RCC 7860 (cell line): ENCODE measurements at regions not wholly inside any gene's neighbourhood (a gene's known extent, or its start where the extent isn't known, plus 50 kb on each side); places are given as distances from the start of the nearest gene placed in this dataset.
A peak's percentile ranks its signal among the peaks of the same experiment; 100 is the strongest.

ENCODE experiments used
- DNase-seq: peaks from one replicate; pipeline ENCODE4 v3.0.0-alpha.2; 2015; ENCODE audit warnings: low spot score
- FAIRE-seq: peaks from 2 replicates; lab custom pipeline; 2012; peaks lifted over from hg19 to GRCh38; lab: Jason Lieb, UNC

GRCh38 chr14:48936849-48937248, 649.3 kb downstream of the RPS29 start:
- FAIRE-seq: no peak

GRCh38 chr14:48936362-48936761, 649.8 kb downstream of the RPS29 start:
- DNase-seq (peak; percentile 10), FAIRE-seq (no peak)

More at GRCh38 chr14:48936849-48937248, 649.3 kb downstream of the RPS29 start:
- DNase-seq: no peak

- FAIRE-seq (no peak), DNase-seq (no peak)
Observed at GRCh38 chr14:48925184-48925583, 661.0 kb downstream of the RPS29 start.

- DNase-seq (peak; percentile 38), FAIRE-seq (no peak)
Observed at GRCh38 chr14:48914921-48915320, 671.3 kb downstream of the RPS29 start.

GRCh38 chr14:48914382-48914781, 671.8 kb downstream of the RPS29 start:
- DNase-seq (peak; percentile 31), FAIRE-seq (no peak)

- DNase-seq (no peak), FAIRE-seq (no peak)
Observed at GRCh38 chr14:48900565-48900964, 685.6 kb downstream of the RPS29 start.

GRCh38 chr14:48890333-48890732, 695.8 kb downstream of the RPS29 start:
- FAIRE-seq (no peak), DNase-seq (no peak)

GRCh38 chr14:48876806-48877340, 709.3 kb downstream of the RPS29 start:
- no peak for DNase-seq
- no peak for FAIRE-seq

- FAIRE-seq: no peak
- DNase-seq: no peak
Observed at GRCh38 chr14:48874711-48875110, 711.5 kb downstream of the RPS29 start.

GRCh38 chr14:48857366-48857765, 728.8 kb downstream of the RPS29 start:
- no peak for FAIRE-seq
- DNase-seq: no peak

GRCh38 chr14:48853159-48853558, 733.0 kb downstream of the RPS29 start:
- FAIRE-seq: no peak
- no peak for DNase-seq

GRCh38 chr14:48849741-48850322, 736.3 kb downstream of the RPS29 start:
- no peak for DNase-seq
- no peak for FAIRE-seq

GRCh38 chr14:48842785-48843184, 743.4 kb downstream of the RPS29 start:
- FAIRE-seq (no peak), DNase-seq (no peak)

GRCh38 chr14:48826058-48826457, 760.1 kb downstream of the RPS29 start:
- DNase-seq (no peak), FAIRE-seq (no peak)

GRCh38 chr14:48814562-48814961, 771.6 kb downstream of the RPS29 start:
- DNase-seq (no peak), FAIRE-seq (no peak)

GRCh38 chr14:48805315-48805714, 780.9 kb downstream of the RPS29 start:
- FAIRE-seq (no peak), DNase-seq (no peak)

GRCh38 chr14:48792376-48793024, 793.7 kb downstream of the RPS29 start:
- FAIRE-seq: no peak
- DNase-seq: peak; percentile 28

- no peak for FAIRE-seq
- no peak for DNase-seq
Observed at GRCh38 chr14:48788771-48789170, 797.4 kb downstream of the RPS29 start.

- no peak for FAIRE-seq
Observed at GRCh38 chr14:48786498-48786897, 799.7 kb downstream of the RPS29 start.

GRCh38 chr14:48771717-48772116, 814.5 kb downstream of the RPS29 start:
- DNase-seq (no peak), FAIRE-seq (no peak)

More at GRCh38 chr14:48786498-48786897, 799.7 kb downstream of the RPS29 start:
- DNase-seq: no peak

- FAIRE-seq: no peak
- no peak for DNase-seq
Observed at GRCh38 chr14:48751293-48751692, 834.9 kb downstream of the RPS29 start.

- FAIRE-seq: no peak
- no peak for DNase-seq
Observed at GRCh38 chr14:48748151-48748675, 838.0 kb downstream of the RPS29 start.
